ENCODE measurements at regions not wholly inside any gene's neighbourhood (a gene's known extent, or its start where the extent isn't known, plus 50 kb on each side); places are given as distances from the start of the nearest gene placed in this dataset.

GRCh38 chr7:50962281-50962883 is 179.7 kb upstream of the GRB10 start:
- no peak for TF ChIP-seq POLR2AphosphoS5 (IDR thresholded peaks at IDR 0.05; ENCODE audit: low read depth, low read length)
- TF ChIP-seq POLR2A (IDR thresholded peaks at IDR 0.05; ENCODE audit: borderline replicate concordance, extremely low read depth, insufficient read depth, insufficient read length) = no peak
- TF ChIP-seq MAX (IDR thresholded peaks at IDR 0.05) = no peak
- no peak for TF ChIP-seq CTCF (IDR thresholded peaks at IDR 0.05 in 2 of 3, conservative IDR thresholded peaks at IDR 0.05 in 1 of 3; ENCODE audit: borderline replicate concordance in 1 of 3, insufficient read depth in 1 of 3, low read depth in 2 of 3, low read length in 2 of 3)
- no peak for TF ChIP-seq SP1 (IDR thresholded peaks at IDR 0.05; ENCODE audit: low read depth)
- no peak for TF ChIP-seq EZH2phosphoT487 (IDR thresholded peaks at IDR 0.05; ENCODE audit: borderline replicate concordance)
- TF ChIP-seq SIN3A (IDR thresholded peaks at IDR 0.05; ENCODE audit: low read depth) = no peak
- no peak for TF ChIP-seq RAD21 (IDR thresholded peaks at IDR 0.05; ENCODE audit: low read depth)
- TF ChIP-seq CEBPB (IDR thresholded peaks at IDR 0.05; ENCODE audit: low read depth) = no peak
- TF ChIP-seq REST (IDR thresholded peaks at IDR 0.05; ENCODE audit: low read depth) = no peak
- no peak for TF ChIP-seq YY1 (IDR thresholded peaks at IDR 0.05; ENCODE audit: extremely low read depth, insufficient replicate concordance, low read depth, low read length)
- TF ChIP-seq EGR1 (IDR thresholded peaks at IDR 0.05; ENCODE audit: low read depth) = no peak
- TF ChIP-seq ATF3 (IDR thresholded peaks at IDR 0.05) = no peak
